ENCODE measurements at regions not wholly inside any gene's neighbourhood (a gene's known extent, or its start where the extent isn't known, plus 50 kb on each side); places are given as distances from the start of the nearest gene placed in this dataset.

GRCh38 chr5:62680121-62680520 lies 101.5 kb downstream of the LRRC70 start:
- no peak for TF ChIP-seq CTCF (IDR thresholded peaks at IDR 0.05)
- TF ChIP-seq POLR2A (IDR thresholded peaks at IDR 0.05) = no peak

Data from lower leg skin (tissue), 3 donors.